Activated naive CD8-positive, alpha-beta T cell treated with anti-CD3 and anti-CD28 coated beads, Interleukin-2, amount 10 ng/mL, durations not matched to agents 7 days and 5 days (primary cell): ENCODE measurements at regions not wholly inside any gene's neighbourhood (a gene's known extent, or its start where the extent isn't known, plus 50 kb on each side); places are given as distances from the start of the nearest gene placed in this dataset.

Source experiments
- ATAC-seq: fragments of 150-1000 bp; cut with Tn5 transposase; one replicate; pipeline ENCODE4 v1.10.0; 2021; ENCODE audit warnings: low read depth, moderate library complexity
- POLR2A ChIA-PET: fragments of 350-600 bp; sonication (Branson Sonifier 250); formaldehyde crosslinking; loops from one replicate; lab custom pipeline; 2021; ENCODE audit warnings: antibody characterized with exemption; lab: Charles Lee
- DNase-seq: peaks from one replicate; pipeline ENCODE4 v3.0.0; 2021
- H3K27ac Mint-ChIP-seq: one replicate; pipeline ENCODE4 v1.8.0; 2022; ENCODE audit warnings: mild to moderate bottlenecking, mixed read lengths
- H3K27me3 Mint-ChIP-seq: one replicate; pipeline ENCODE4 v1.8.0; 2022; ENCODE audit warnings: mild to moderate bottlenecking, moderate library complexity, mixed read lengths
- H3K36me3 Mint-ChIP-seq: one replicate; pipeline ENCODE4 v1.8.0; 2021; ENCODE audit warnings: mild to moderate bottlenecking, mixed read lengths
- H3K4me1 Mint-ChIP-seq: one replicate; pipeline ENCODE4 v1.8.0; 2021; ENCODE audit warnings: mixed read lengths
- H3K4me3 Mint-ChIP-seq: one replicate; pipeline ENCODE4 v1.8.0; 2022; ENCODE audit warnings: mild to moderate bottlenecking, moderate library complexity, mixed read lengths
- H3K9me3 Mint-ChIP-seq: one replicate; pipeline ENCODE4 v1.8.0; 2021; ENCODE audit warnings: mixed read lengths

- Mint-ChIP-seq H3K36me3 (no peaks in the 10 kb centered on the region), H3K9me3 (no peaks in the 10 kb centered on the region), H3K27ac (no peak overlapping the region), H3K4me1 (no peaks in the 10 kb centered on the region), H3K4me3 (no peak overlapping the region), H3K27me3 (peaks cover 6% of the 10 kb centered on the region)
- ATAC-seq = no peak
- POLR2A ChIA-PET = no interaction called here
- DNase-seq = no peak
Measured at GRCh38 chr1:60893136-60893930, 189.0 kb upstream of the NFIA start.

GRCh38 chr1:60891765-60892164 lies 190.6 kb upstream of the NFIA start:
- POLR2A ChIA-PET = no interaction called here
- Mint-ChIP-seq H3K4me1 (no peaks in the 10 kb centered on the region), H3K27ac (no peak overlapping the region), H3K27me3 (peaks cover 11% of the 10 kb centered on the region), H3K9me3 (no peaks in the 10 kb centered on the region), H3K36me3 (no peaks in the 10 kb centered on the region), H3K4me3 (no peak overlapping the region)
- ATAC-seq (no peak), DNase-seq (no peak)

- no peak for ATAC-seq
- H3K4me3 Mint-ChIP-seq = no peak overlapping the region
- no peak overlapping the region for H3K27ac Mint-ChIP-seq
- no peaks in the 10 kb centered on the region for H3K9me3 Mint-ChIP-seq
- POLR2A ChIA-PET = no interaction called here
- H3K4me1 Mint-ChIP-seq = no peaks in the 10 kb centered on the region
- H3K27me3 Mint-ChIP-seq = peaks cover 11% of the 10 kb centered on the region
- no peaks in the 10 kb centered on the region for H3K36me3 Mint-ChIP-seq
- DNase-seq = no peak
Measured at GRCh38 chr1:60891281-60891680, 191.1 kb upstream of the NFIA start.

GRCh38 chr1:60890664-60891063 lies 191.7 kb upstream of the NFIA start:
- H3K27me3 Mint-ChIP-seq = peaks cover 11% of the 10 kb centered on the region
- H3K4me1 Mint-ChIP-seq = no peaks in the 10 kb centered on the region
- POLR2A ChIA-PET = no interaction called here
- H3K36me3 Mint-ChIP-seq = no peaks in the 10 kb centered on the region
- no peaks in the 10 kb centered on the region for H3K9me3 Mint-ChIP-seq
- no peak overlapping the region for H3K27ac Mint-ChIP-seq
- no peak for DNase-seq
- no peak overlapping the region for H3K4me3 Mint-ChIP-seq
- ATAC-seq = no peak

- DNase-seq (no peak), ATAC-seq (no peak)
- no peaks in the 10 kb centered on the region for H3K36me3 Mint-ChIP-seq
Measured at GRCh38 chr1:60889709-60890108, 192.7 kb upstream of the NFIA start.

GRCh38 chr1:60888126-60888525 lies 194.2 kb upstream of the NFIA start:
- Mint-ChIP-seq H3K4me3 (no peak overlapping the region), H3K27me3 (peaks cover 14% of the 10 kb centered on the region), H3K27ac (no peak overlapping the region), H3K4me1 (no peaks in the 10 kb centered on the region), H3K36me3 (no peaks in the 10 kb centered on the region), H3K9me3 (no peaks in the 10 kb centered on the region)
- no peak for ATAC-seq
- DNase-seq = no peak
- POLR2A ChIA-PET = no interaction called here

More at GRCh38 chr1:60889709-60890108, 192.7 kb upstream of the NFIA start:
- Mint-ChIP-seq H3K4me1 (no peaks in the 10 kb centered on the region), H3K27me3 (peaks cover 16% of the 10 kb centered on the region), H3K27ac (no peak overlapping the region), H3K4me3 (no peak overlapping the region), H3K9me3 (no peaks in the 10 kb centered on the region)
- POLR2A ChIA-PET = no interaction called here

GRCh38 chr1:60886793-60887331 lies 195.5 kb upstream of the NFIA start:
- H3K27ac Mint-ChIP-seq = no peak overlapping the region
- no peaks in the 10 kb centered on the region for H3K4me1 Mint-ChIP-seq
- H3K27me3 Mint-ChIP-seq = peaks cover 21% of the 10 kb centered on the region
- ATAC-seq (no peak), DNase-seq (no peak)
- H3K4me3 Mint-ChIP-seq = no peak overlapping the region
- no peaks in the 10 kb centered on the region for H3K36me3 Mint-ChIP-seq
- H3K9me3 Mint-ChIP-seq = no peaks in the 10 kb centered on the region
- POLR2A ChIA-PET = no interaction called here

- POLR2A ChIA-PET = no interaction called here
- Mint-ChIP-seq H3K36me3 (no peaks in the 10 kb centered on the region), H3K9me3 (no peaks in the 10 kb centered on the region), H3K27me3 (peaks cover 28% of the 10 kb centered on the region), H3K4me3 (no peak overlapping the region), H3K4me1 (no peaks in the 10 kb centered on the region), H3K27ac (no peak overlapping the region)
- ATAC-seq = no peak
- no peak for DNase-seq
Measured at GRCh38 chr1:60886090-60886489, 196.3 kb upstream of the NFIA start.

- Mint-ChIP-seq H3K36me3 (no peaks in the 10 kb centered on the region), H3K9me3 (no peaks in the 10 kb centered on the region), H3K4me1 (no peaks in the 10 kb centered on the region), H3K27me3 (peaks cover 23% of the 10 kb centered on the region), H3K4me3 (no peak overlapping the region), H3K27ac (no peak overlapping the region)
- POLR2A ChIA-PET = no interaction called here
- no peak for ATAC-seq
- no peak for DNase-seq
Measured at GRCh38 chr1:60880202-60880601, 202.2 kb upstream of the NFIA start.

- no peak overlapping the region for H3K4me3 Mint-ChIP-seq
- H3K4me1 Mint-ChIP-seq = no peaks in the 10 kb centered on the region
- H3K27me3 Mint-ChIP-seq = peaks cover 19% of the 10 kb centered on the region
- POLR2A ChIA-PET = no interaction called here
- ATAC-seq (no peak), DNase-seq (no peak)
- H3K36me3 Mint-ChIP-seq = no peaks in the 10 kb centered on the region
- H3K27ac Mint-ChIP-seq = no peak overlapping the region
- H3K9me3 Mint-ChIP-seq = no peaks in the 10 kb centered on the region
Measured at GRCh38 chr1:60878323-60878722, 204.0 kb upstream of the NFIA start.

- DNase-seq = no peak
- Mint-ChIP-seq H3K9me3 (no peaks in the 10 kb centered on the region), H3K36me3 (no peaks in the 10 kb centered on the region), H3K4me1 (no peaks in the 10 kb centered on the region), H3K27me3 (peaks cover 12% of the 10 kb centered on the region), H3K4me3 (no peak overlapping the region), H3K27ac (no peak overlapping the region)
- POLR2A ChIA-PET = interaction anchor here (0.6 kb wide), 1 partner anchor 1134 kb away, joined by 5 read pairs; no protein-coding TSS in a partner anchor
- ATAC-seq = no peak
Measured at GRCh38 chr1:60877376-60877775, 205.0 kb upstream of the NFIA start.

GRCh38 chr1:60876952-60877351 lies 205.4 kb upstream of the NFIA start:
- Mint-ChIP-seq H3K4me3 (no peak overlapping the region), H3K9me3 (no peaks in the 10 kb centered on the region), H3K27ac (no peak overlapping the region), H3K27me3 (peaks cover 10% of the 10 kb centered on the region), H3K36me3 (no peaks in the 10 kb centered on the region), H3K4me1 (no peaks in the 10 kb centered on the region)
- no peak for ATAC-seq
- POLR2A ChIA-PET = interaction anchor here (0.6 kb wide), 1 partner anchor 1135 kb away, joined by 5 read pairs; no protein-coding TSS in a partner anchor
- DNase-seq = no peak

- no peaks in the 10 kb centered on the region for H3K9me3 Mint-ChIP-seq
- no peaks in the 10 kb centered on the region for H3K4me1 Mint-ChIP-seq
- H3K27me3 Mint-ChIP-seq = no peaks in the 10 kb centered on the region
- POLR2A ChIA-PET = no interaction called here
- no peak overlapping the region for H3K27ac Mint-ChIP-seq
- no peaks in the 10 kb centered on the region for H3K36me3 Mint-ChIP-seq
- DNase-seq (no peak), ATAC-seq (no peak)
- no peak overlapping the region for H3K4me3 Mint-ChIP-seq
Measured at GRCh38 chr1:60875138-60875537, 207.2 kb upstream of the NFIA start.

GRCh38 chr1:60874718-60875117 lies 207.6 kb upstream of the NFIA start:
- Mint-ChIP-seq H3K27me3 (no peaks in the 10 kb centered on the region), H3K36me3 (no peaks in the 10 kb centered on the region), H3K9me3 (no peaks in the 10 kb centered on the region), H3K27ac (no peak overlapping the region), H3K4me1 (no peaks in the 10 kb centered on the region), H3K4me3 (no peak overlapping the region)
- POLR2A ChIA-PET = no interaction called here
- ATAC-seq (no peak), DNase-seq (no peak)
